Transverse colon (tissue), 4 donors: ENCODE measurements at regions not wholly inside any gene's neighbourhood (a gene's known extent, or its start where the extent isn't known, plus 50 kb on each side); places are given as distances from the start of the nearest gene placed in this dataset.

ENCODE experiments used
- CTCF ChIP-seq, 5 experiments: fragments of 200-600 bp in 3 of 5; fragments of 450-650 bp in 2 of 5; sonication (generic) in 3 of 5; IDR thresholded peaks; 1 replicate in 2 of 5; 2 replicates in 3 of 5; pipeline ENCODE4 v1.5.1; 2016 to 2017; ENCODE audit warnings: antibody characterized with exemption in 5 of 5, inconsistent platforms in 3 of 5, mild to moderate bottlenecking in 2 of 5, moderate library complexity in 1 of 5
- EP300 ChIP-seq: sonication (generic); formaldehyde crosslinking; IDR thresholded peaks from one replicate; pipeline ENCODE4 v1.6.1; 2017; ENCODE audit warnings: antibody characterized with exemption, low read depth
- POLR2A ChIP-seq: fragments of 450-650 bp; IDR thresholded peaks from one replicate; pipeline ENCODE4 v1.6.1; 2016; ENCODE audit warnings: antibody characterized with exemption, mild to moderate bottlenecking, moderate library complexity
- POLR2AphosphoS5 ChIP-seq, 3 donors: sonication (generic); formaldehyde crosslinking; IDR thresholded peaks; one replicate each; pipeline ENCODE4 v1.6.1; 2016; ENCODE audit warnings: antibody characterized with exemption in 3 of 3

- TF ChIP-seq CTCF (IDR thresholded peaks at IDR 0.05) (no peak), POLR2AphosphoS5 (IDR thresholded peaks at IDR 0.05) (no peak), POLR2A (no peak), EP300 (no peak)
These were observed 212.4 kb upstream of the GALNT17 start for GRCh38 chr7:70919481-70920073.
